Endodermal cell (in vitro differentiated cells): ENCODE measurements at regions not wholly inside any gene's neighbourhood (a gene's known extent, or its start where the extent isn't known, plus 50 kb on each side); places are given as distances from the start of the nearest gene placed in this dataset.
A peak's percentile ranks its signal among the peaks of the same experiment; 100 is the strongest.

Experiments
- DNase-seq: peaks from one replicate; pipeline ENCODE4 v3.0.0-alpha.2; 2017
- H3K27ac ChIP-seq: 2 replicates; pipeline ENCODE4 v1.5.1; 2013; ENCODE audit warnings: mild to moderate bottlenecking, low read depth, low read length, moderate library complexity
- H3K27me3 ChIP-seq: 2 replicates; pipeline ENCODE4 v1.6.1; 2013; ENCODE audit warnings: mild to moderate bottlenecking, low read length, moderate library complexity; ENCODE audit not compliant: insufficient read depth, control insufficient read depth, poor library complexity, severe bottlenecking
- H3K36me3 ChIP-seq: 2 replicates; pipeline ENCODE4 v1.7.0; 2013; ENCODE audit warnings: mild to moderate bottlenecking, low read length, moderate library complexity; ENCODE audit not compliant: control insufficient read depth, insufficient read depth
- H3K4me1 ChIP-seq: one replicate; pipeline ENCODE4 v1.7.0; 2013; ENCODE audit warnings: low read length; ENCODE audit not compliant: control insufficient read depth, insufficient read depth
- H3K4me3 ChIP-seq: 2 replicates; pipeline ENCODE4 v1.5.1; 2013; ENCODE audit warnings: mild to moderate bottlenecking, low read length, moderate library complexity
- H3K9ac ChIP-seq: 2 replicates; pipeline ENCODE4 v1.6.1; 2013; ENCODE audit warnings: mild to moderate bottlenecking, low read length, moderate library complexity; ENCODE audit not compliant: poor library complexity, severe bottlenecking; ENCODE audit errors: extremely low read depth
- H3K9me3 ChIP-seq: 2 replicates; pipeline ENCODE4 v1.6.1; 2013; ENCODE audit warnings: mild to moderate bottlenecking, low read length, moderate library complexity; ENCODE audit not compliant: control insufficient read depth
- H3K27ac Mint-ChIP-seq: 2 replicates; pipeline ENCODE4 v1.8.0; 2020; ENCODE audit warnings: mixed read lengths
- H3K27me3 Mint-ChIP-seq: 2 replicates; pipeline ENCODE4 v1.8.0; 2021; ENCODE audit warnings: mild to moderate bottlenecking, mixed read lengths; ENCODE audit not compliant: insufficient read depth
- H3K36me3 Mint-ChIP-seq: 2 replicates; pipeline ENCODE4 v1.8.0; 2020; ENCODE audit warnings: low read depth, mixed read lengths
- H3K4me1 Mint-ChIP-seq: 2 replicates; pipeline ENCODE4 v1.8.0; 2020; ENCODE audit warnings: mixed read lengths
- H3K4me3 Mint-ChIP-seq: 2 replicates; pipeline ENCODE4 v1.8.0; 2020; ENCODE audit warnings: mild to moderate bottlenecking, moderate library complexity, mixed read lengths
- H3K9me3 Mint-ChIP-seq: 2 replicates; pipeline ENCODE4 v1.8.0; 2020; ENCODE audit warnings: mild to moderate bottlenecking, mixed read lengths
- CTCF ChIP-seq: fragments of 200-600 bp; sonication (generic); conservative IDR thresholded peaks from 2 replicates; pipeline ENCODE4 v1.5.0; 2021; ENCODE audit warnings: antibody characterized with exemption, mild to moderate bottlenecking
- WGBS, 2 experiments: methylation state at CpG; one replicate each; pipeline versions ENCODE4 v1.1.5 to v1.1.7; 2013; ENCODE audit warnings: missing lambda C conversion rate in 2 of 2, mixed read lengths in 1 of 2; ENCODE audit not compliant: insufficient coverage in 1 of 2, insufficient read length in 1 of 2; 5-methylcytosine and 5-hydroxymethylcytosine counted together

GRCh38 chr1:223482766-223483165 is 89.6 kb downstream of the CCDC185 start:
- no peak for TF ChIP-seq CTCF
- Mint-ChIP-seq H3K9me3 (no peaks in the 10 kb centered on the region), H3K36me3 (no peaks in the 10 kb centered on the region), H3K4me3 (no peak overlapping the region), H3K4me1 (peaks cover 5% of the 10 kb centered on the region), H3K27me3 (peaks cover 18% of the 10 kb centered on the region), H3K27ac (no peak overlapping the region)
- no peak for DNase-seq
- Histone ChIP-seq H3K4me1 (no peaks in the 10 kb centered on the region), H3K9ac (no peak overlapping the region), H3K27ac (no peak overlapping the region), H3K9me3 (no peaks in the 10 kb centered on the region), H3K4me3 (no peak overlapping the region), H3K27me3 (peaks cover 9% of the 10 kb centered on the region), H3K36me3 (no peaks in the 10 kb centered on the region)
- 89 to 100% methylated on average over 5 of the region's 5 CpGs for WGBS, 2 experiments

GRCh38 chr1:223483511-223483910 is 90.3 kb downstream of the CCDC185 start:
- DNase-seq = no peak
- no peak overlapping the region for H3K9ac ChIP-seq
- 60 to 92% methylated on average over 1 to 5 of the region's 5 CpGs for WGBS, 2 experiments
- peaks cover 9% of the 10 kb centered on the region for H3K27me3 ChIP-seq
- no peaks in the 10 kb centered on the region for H3K9me3 Mint-ChIP-seq
- H3K4me1 Mint-ChIP-seq = peaks cover 5% of the 10 kb centered on the region
- no peak overlapping the region for H3K27ac Mint-ChIP-seq
- H3K4me1 ChIP-seq = no peaks in the 10 kb centered on the region
- H3K36me3 Mint-ChIP-seq = no peaks in the 10 kb centered on the region
- peaks cover 14% of the 10 kb centered on the region for H3K27me3 Mint-ChIP-seq
- no peaks in the 10 kb centered on the region for H3K9me3 ChIP-seq
- no peak overlapping the region for H3K27ac ChIP-seq
- H3K4me3 ChIP-seq = no peak overlapping the region
- TF ChIP-seq CTCF = no peak
- no peaks in the 10 kb centered on the region for H3K36me3 ChIP-seq
- H3K4me3 Mint-ChIP-seq = no peak overlapping the region

- Mint-ChIP-seq H3K4me3 (no peak overlapping the region), H3K4me1 (peaks cover 5% of the 10 kb centered on the region), H3K27me3 (peaks cover 8% of the 10 kb centered on the region), H3K36me3 (no peaks in the 10 kb centered on the region), H3K27ac (no peak overlapping the region), H3K9me3 (no peaks in the 10 kb centered on the region)
- Histone ChIP-seq H3K27me3 (no peaks in the 10 kb centered on the region), H3K9me3 (no peaks in the 10 kb centered on the region), H3K4me3 (no peak overlapping the region), H3K9ac (no peak overlapping the region), H3K36me3 (no peaks in the 10 kb centered on the region), H3K4me1 (no peaks in the 10 kb centered on the region), H3K27ac (peak overlapping the region; percentile 1)
- peak; percentile 62 for TF ChIP-seq CTCF
- WGBS, 2 experiments = 87 to 100% methylated on average over 1 to 3 of the region's 3 CpGs
- no peak for DNase-seq
Measured at GRCh38 chr1:223486366-223486765, 93.2 kb downstream of the CCDC185 start.
